HUES48 (cell line): ENCODE measurements at regions not wholly inside any gene's neighbourhood (a gene's known extent, or its start where the extent isn't known, plus 50 kb on each side); places are given as distances from the start of the nearest gene placed in this dataset.

Experiments
- H3K27ac ChIP-seq: one replicate; pipeline ENCODE4 v1.7.0; 2013; ENCODE audit warnings: low read depth, low read length, inconsistent platforms
- H3K27me3 ChIP-seq: 2 replicates; pipeline ENCODE4 v1.6.1; 2013; ENCODE audit warnings: mild to moderate bottlenecking, low read length; ENCODE audit not compliant: control insufficient read depth, insufficient read depth
- H3K36me3 ChIP-seq: 2 replicates; pipeline ENCODE4 v1.6.1; 2013; ENCODE audit warnings: low read length; ENCODE audit not compliant: control insufficient read depth, insufficient read depth
- H3K4me1 ChIP-seq: 2 replicates; pipeline ENCODE4 v1.6.1; 2013; ENCODE audit warnings: mild to moderate bottlenecking, low read length; ENCODE audit not compliant: control insufficient read depth, insufficient read depth
- H3K4me3 ChIP-seq: 2 replicates; pipeline ENCODE4 v1.5.1; 2013; ENCODE audit warnings: mild to moderate bottlenecking, low read depth, low read length
- H3K9ac ChIP-seq: 2 replicates; pipeline ENCODE4 v1.6.1; 2013; ENCODE audit warnings: mild to moderate bottlenecking, low read depth, low read length, moderate library complexity
- H3K9me3 ChIP-seq: 2 replicates; pipeline ENCODE4 v1.6.1; 2013; ENCODE audit warnings: low read length; ENCODE audit not compliant: control insufficient read depth, insufficient read depth

- no peak overlapping the region for H3K9ac ChIP-seq
- H3K4me1 ChIP-seq: peaks cover 9% of the 10 kb centered on the region
- no peak overlapping the region for H3K27ac ChIP-seq
- no peak overlapping the region for H3K4me3 ChIP-seq
- no peaks in the 10 kb centered on the region for H3K27me3 ChIP-seq
- no peaks in the 10 kb centered on the region for H3K9me3 ChIP-seq
- H3K36me3 ChIP-seq: no peaks in the 10 kb centered on the region
These were observed 111.5 kb upstream of the RPS6KA2 start for GRCh38 chr6:166738386-166739116.

GRCh38 chr6:166737261-166737660, 110.2 kb upstream of the RPS6KA2 start:
- Histone ChIP-seq H3K27me3 (no peaks in the 10 kb centered on the region), H3K9me3 (no peaks in the 10 kb centered on the region), H3K27ac (peak overlapping the region; percentile 25), H3K4me1 (peaks cover 9% of the 10 kb centered on the region), H3K4me3 (no peak overlapping the region), H3K36me3 (no peaks in the 10 kb centered on the region), H3K9ac (no peak overlapping the region)

- H3K27me3 ChIP-seq: no peaks in the 10 kb centered on the region
- no peak overlapping the region for H3K27ac ChIP-seq
These were observed 109.6 kb upstream of the RPS6KA2 start for GRCh38 chr6:166736634-166737033.

DNA sequence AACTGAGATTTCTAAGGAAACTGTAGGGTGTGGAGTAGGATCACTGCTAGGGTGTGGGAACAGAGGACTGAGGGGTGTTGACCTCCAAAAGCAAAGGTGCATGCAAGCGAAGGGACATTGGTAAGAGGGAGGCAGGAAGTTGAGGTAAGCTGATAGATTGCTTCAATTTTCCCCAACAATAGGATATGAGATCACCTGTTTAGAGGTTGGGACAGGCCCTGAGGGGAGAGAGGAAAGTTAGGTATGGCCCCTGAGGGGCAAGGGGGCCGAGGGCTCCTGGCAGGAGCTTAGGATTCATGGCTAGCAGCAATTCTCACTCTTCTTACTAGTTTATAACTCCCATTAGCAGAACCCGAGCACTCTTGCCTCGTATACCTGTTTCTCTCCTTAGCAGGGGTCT, 106.8 kb upstream of the RPS6KA2 start:
- Histone ChIP-seq H3K36me3 (no peaks in the 10 kb centered on the region), H3K27ac (no peak overlapping the region), H3K4me1 (peaks cover 9% of the 10 kb centered on the region), H3K27me3 (no peaks in the 10 kb centered on the region), H3K9me3 (no peaks in the 10 kb centered on the region), H3K4me3 (no peak overlapping the region), H3K9ac (no peak overlapping the region)

More at GRCh38 chr6:166736634-166737033, 109.6 kb upstream of the RPS6KA2 start:
- Histone ChIP-seq H3K36me3 (no peaks in the 10 kb centered on the region), H3K4me1 (peaks cover 9% of the 10 kb centered on the region), H3K9ac (no peak overlapping the region), H3K4me3 (no peak overlapping the region), H3K9me3 (no peaks in the 10 kb centered on the region)

- Histone ChIP-seq H3K27me3 (no peaks in the 10 kb centered on the region), H3K36me3 (no peaks in the 10 kb centered on the region), H3K4me1 (no peaks in the 10 kb centered on the region), H3K9me3 (no peaks in the 10 kb centered on the region), H3K9ac (no peak overlapping the region), H3K27ac (no peak overlapping the region), H3K4me3 (no peak overlapping the region)
These were observed 102.6 kb upstream of the RPS6KA2 start for GRCh38 chr6:166729658-166730057.

DNA sequence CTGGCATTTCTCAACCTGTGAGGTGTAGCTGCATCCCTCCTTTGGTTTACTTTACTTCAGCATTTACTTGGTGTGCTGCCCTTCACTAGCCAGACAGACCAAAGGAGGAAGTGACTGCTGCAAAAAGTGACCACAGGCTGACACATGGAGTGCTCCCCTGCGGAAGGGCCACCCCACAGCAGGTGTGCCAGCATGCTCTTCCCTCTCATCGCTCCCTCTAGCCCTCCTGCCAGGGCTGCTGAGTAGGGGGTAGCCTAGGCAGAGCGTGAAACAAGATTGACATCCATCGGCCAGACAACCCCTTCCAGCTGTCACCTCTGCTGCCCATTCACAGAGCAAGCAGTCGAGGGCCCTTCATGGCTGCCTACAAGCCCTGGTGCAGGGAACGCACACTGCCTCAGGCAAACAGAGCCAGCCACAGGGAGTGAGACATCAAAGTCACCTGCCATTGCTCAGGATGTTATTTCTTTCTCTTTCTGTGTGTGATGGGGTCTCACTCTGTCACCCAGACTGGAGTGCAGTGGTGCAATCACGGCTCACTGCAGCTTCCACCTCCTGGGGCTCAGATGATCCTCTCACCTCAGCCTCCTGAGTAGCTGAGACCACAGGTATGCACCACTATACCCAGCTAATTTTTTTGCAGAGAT, 102.0 kb upstream of the RPS6KA2 start:
- Histone ChIP-seq H3K27ac (no peak overlapping the region), H3K9ac (no peak overlapping the region), H3K4me1 (no peaks in the 10 kb centered on the region), H3K27me3 (no peaks in the 10 kb centered on the region), H3K9me3 (no peaks in the 10 kb centered on the region), H3K4me3 (no peak overlapping the region), H3K36me3 (no peaks in the 10 kb centered on the region)

GRCh38 chr6:166726201-166726600, 99.2 kb upstream of the RPS6KA2 start:
- Histone ChIP-seq H3K9ac (no peak overlapping the region), H3K27me3 (no peaks in the 10 kb centered on the region)

GRCh38 chr6:166725571-166725970, 98.5 kb upstream of the RPS6KA2 start:
- Histone ChIP-seq H3K27ac (no peak overlapping the region), H3K4me1 (no peaks in the 10 kb centered on the region), H3K9ac (no peak overlapping the region), H3K27me3 (no peaks in the 10 kb centered on the region), H3K36me3 (no peaks in the 10 kb centered on the region), H3K4me3 (no peak overlapping the region), H3K9me3 (no peaks in the 10 kb centered on the region)

More at GRCh38 chr6:166726201-166726600, 99.2 kb upstream of the RPS6KA2 start:
- no peak overlapping the region for H3K4me3 ChIP-seq
- no peaks in the 10 kb centered on the region for H3K9me3 ChIP-seq
- no peaks in the 10 kb centered on the region for H3K4me1 ChIP-seq
- H3K36me3 ChIP-seq: no peaks in the 10 kb centered on the region
- H3K27ac ChIP-seq: no peak overlapping the region

DNA sequence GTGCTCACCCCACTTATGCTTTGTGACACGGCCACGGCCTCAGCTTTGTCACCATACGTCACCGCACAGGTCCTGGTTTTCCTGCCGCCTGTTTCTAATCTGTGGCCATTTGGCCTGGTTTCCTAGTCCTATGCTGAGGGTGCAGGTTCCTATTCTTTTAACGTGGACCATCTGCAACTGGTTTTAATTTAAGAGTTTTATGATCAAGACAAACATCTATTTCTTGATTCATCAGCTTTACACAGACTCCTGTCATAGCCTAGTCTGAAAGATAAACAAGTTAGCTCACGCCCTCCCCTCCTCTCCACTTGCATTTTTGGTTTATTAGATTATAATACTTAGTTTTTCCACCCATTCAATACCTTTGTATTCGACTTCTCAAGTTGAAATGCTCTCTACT, 97.5 kb upstream of the RPS6KA2 start:
- Histone ChIP-seq H3K9me3 (no peaks in the 10 kb centered on the region), H3K27me3 (no peaks in the 10 kb centered on the region), H3K27ac (no peak overlapping the region), H3K4me1 (no peaks in the 10 kb centered on the region), H3K4me3 (no peak overlapping the region), H3K9ac (no peak overlapping the region), H3K36me3 (no peaks in the 10 kb centered on the region)

GRCh38 chr6:166722785-166723184, 95.7 kb upstream of the RPS6KA2 start:
- Histone ChIP-seq H3K36me3 (no peaks in the 10 kb centered on the region), H3K27me3 (no peaks in the 10 kb centered on the region), H3K9ac (no peak overlapping the region), H3K4me1 (no peaks in the 10 kb centered on the region), H3K27ac (no peak overlapping the region), H3K9me3 (no peaks in the 10 kb centered on the region), H3K4me3 (no peak overlapping the region)

DNA sequence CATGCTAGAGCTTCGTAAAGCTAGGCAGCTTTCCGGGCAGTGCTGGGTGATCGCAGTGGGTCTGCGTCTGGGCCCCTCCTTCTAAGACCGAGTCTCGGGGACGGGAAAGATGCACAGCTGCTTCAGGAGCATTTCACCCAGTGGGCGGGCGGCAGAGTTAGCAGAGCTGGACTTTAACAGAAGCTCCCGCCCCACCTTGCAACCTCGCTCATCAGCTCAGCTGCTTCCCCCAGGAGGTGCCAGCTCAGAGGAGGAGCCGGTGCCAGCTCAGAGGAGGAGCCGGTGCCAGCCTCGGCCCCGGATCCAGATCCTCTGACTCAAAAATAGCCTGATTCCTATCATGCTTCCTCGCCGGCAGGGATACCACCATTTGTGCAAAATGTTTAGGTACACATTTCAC, 94.5 kb upstream of the RPS6KA2 start:
- H3K9me3 ChIP-seq: no peaks in the 10 kb centered on the region
- no peaks in the 10 kb centered on the region for H3K36me3 ChIP-seq
- H3K4me3 ChIP-seq: no peak overlapping the region
- H3K27ac ChIP-seq: no peak overlapping the region
- H3K9ac ChIP-seq: no peak overlapping the region
- H3K27me3 ChIP-seq: no peaks in the 10 kb centered on the region
- no peaks in the 10 kb centered on the region for H3K4me1 ChIP-seq
